GM19438 (cell line): ENCODE measurements at regions not wholly inside any gene's neighbourhood (a gene's known extent, or its start where the extent isn't known, plus 50 kb on each side); places are given as distances from the start of the nearest gene placed in this dataset.
A peak's percentile ranks its signal among the peaks of the same experiment; 100 is the strongest.
"Not testable (repeated sequence)": the region's sequence is repeated elsewhere in the genome, so short reads cannot be mapped to it uniquely, and the experiment has no call there.

Source experiments
- ATAC-seq: cut with Tn5 transposase; IDR thresholded peaks from one replicate; pipeline ENCODE4 v1.9.1; 2021; ENCODE audit warnings: low read depth; ENCODE audit not compliant: unreplicated experiment

DNA sequence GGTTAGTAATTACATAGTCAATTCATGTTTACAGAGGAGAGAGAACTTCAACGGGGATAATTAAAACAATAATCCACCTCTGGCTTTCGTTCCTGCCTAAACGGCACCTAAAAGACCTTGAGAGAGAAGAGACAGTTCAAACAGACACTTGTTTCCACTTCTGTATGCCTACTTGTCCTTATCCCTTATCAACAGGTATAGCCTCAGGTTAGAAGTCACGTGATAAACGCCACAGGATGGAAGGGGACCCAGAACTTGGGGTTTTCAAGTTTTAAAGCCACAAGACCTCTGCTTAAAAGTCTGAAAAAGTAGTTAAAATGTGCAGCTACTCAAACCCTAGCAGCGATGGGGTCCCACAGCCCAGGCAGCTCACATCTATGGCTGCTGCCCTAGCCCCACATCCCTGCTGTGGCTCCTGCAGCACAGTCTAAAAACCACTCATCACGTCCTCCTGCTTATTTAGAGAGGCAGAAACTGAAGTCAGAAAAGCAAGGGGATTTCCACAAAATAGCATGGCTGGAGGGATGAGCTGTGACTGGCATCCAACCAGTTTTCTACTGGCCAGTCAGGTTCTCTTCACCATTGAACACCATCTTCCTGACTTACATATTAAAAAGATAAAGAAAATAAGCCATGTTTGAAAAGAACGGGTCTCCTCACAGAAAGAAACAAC, 51.2 kb upstream of the SEC16B start:
- no peak for ATAC-seq

- ATAC-seq: no peak
These were observed 52.1 kb upstream of the SEC16B start for GRCh38 chr1:178021950-178022349.

- ATAC-seq: peak; percentile 58
These were observed 53.3 kb upstream of the SEC16B start for GRCh38 chr1:178023181-178023618.

GRCh38 chr1:178024504-178024903, 54.6 kb upstream of the SEC16B start:
- ATAC-seq: no peak

DNA sequence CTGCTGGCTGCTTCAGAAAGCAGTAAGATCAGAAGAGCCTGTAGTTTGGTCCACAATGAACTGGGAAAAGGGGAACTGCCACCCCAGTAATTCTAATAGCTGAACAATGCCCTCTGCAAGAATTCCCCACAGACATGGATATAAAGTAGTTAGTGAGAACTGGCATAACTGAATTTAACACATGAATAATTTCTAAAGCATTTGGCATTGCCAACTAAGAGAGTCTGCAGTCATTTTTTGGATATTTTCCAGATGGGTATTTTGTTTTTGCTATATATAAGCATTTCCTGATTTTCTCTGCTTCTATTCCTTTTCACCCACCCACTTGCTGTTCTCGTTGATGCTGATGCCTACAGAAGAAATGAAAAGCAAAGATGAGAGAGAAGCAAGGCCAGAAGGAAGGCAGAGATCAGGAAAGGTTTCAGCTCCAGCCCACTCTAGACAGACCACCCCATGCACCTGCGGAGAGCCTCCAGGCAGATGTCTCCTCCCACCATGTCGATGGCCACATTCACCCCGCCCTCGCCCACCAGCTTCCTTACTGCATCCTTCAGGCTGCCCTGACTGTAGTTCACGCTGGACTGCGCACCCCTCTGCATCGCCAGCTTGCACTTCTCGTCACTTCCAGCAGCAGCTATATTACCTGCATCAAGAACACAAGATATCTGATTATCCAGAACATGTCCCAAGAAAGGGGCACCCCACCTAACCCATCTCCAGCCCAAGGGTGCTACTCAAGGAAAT, 55.9 kb upstream of the SEC16B start:
- no peak for ATAC-seq

GRCh38 chr1:178028841-178029481, 59.1 kb upstream of the SEC16B start:
- ATAC-seq: no peak

DNA sequence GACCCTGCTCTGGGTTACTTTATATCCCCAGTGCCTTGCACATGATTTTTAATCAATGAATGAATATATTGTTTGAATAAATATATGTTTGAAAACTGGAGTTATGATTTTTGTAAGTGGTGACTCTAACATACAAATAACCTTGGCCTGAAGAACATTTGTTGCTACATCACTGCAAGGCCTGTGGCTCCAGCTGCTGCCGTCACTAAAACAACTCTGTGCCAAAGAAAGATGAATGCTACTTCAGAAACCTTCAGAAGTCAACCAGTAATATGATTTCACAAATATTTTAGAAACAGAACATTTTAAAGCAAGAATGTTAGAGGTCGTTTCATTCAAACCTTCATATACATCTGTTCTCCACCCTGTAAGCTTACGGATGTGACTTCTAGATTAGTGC, 60.6 kb upstream of the SEC16B start:
- ATAC-seq: no peak

GRCh38 chr1:178031856-178032320, 62.0 kb upstream of the RASAL2 start:
- ATAC-seq: peak; percentile 81

DNA sequence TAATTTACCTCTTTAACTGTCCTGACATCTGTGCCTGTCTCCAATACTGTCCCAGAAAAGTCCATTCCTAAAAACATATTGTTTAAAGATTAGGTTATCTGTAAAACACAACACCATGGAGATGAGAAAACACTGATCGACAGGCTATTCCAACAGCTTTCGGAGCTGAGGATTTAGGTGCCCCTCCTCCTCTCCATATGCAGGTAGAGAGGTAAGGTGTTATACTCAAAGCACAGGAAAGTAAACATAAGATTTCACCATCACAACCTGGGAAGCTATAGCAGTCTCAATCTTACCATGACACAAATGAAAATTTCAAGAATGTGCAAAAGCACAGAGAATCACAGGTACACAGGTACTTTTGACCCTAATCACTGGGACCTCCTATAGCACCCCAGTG, 60.9 kb upstream of the RASAL2 start:
- ATAC-seq: no peak

DNA sequence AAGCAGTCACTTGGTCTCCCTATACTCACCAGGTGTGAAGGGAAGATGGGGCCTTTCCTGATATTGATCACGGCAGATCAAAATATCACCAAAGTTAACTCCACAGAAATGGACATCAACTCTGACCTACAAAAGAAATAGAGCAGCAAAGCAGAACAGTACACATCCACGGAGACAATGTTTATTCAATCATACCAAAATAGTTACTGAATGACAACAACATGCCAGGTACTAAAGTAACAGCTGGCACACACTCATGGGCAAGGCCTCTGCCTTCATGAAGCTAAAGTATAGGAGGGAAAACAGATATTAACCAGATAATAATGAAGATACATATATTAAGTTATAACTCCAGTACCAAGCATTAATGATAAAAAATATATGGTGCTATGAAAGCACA, 59.2 kb upstream of the RASAL2 start:
- no peak for ATAC-seq

- no peak for ATAC-seq
These were observed 57.8 kb upstream of the RASAL2 start for GRCh38 chr1:178036090-178036489.

- peak; percentile 78 for ATAC-seq
These were observed 56.2 kb upstream of the RASAL2 start for GRCh38 chr1:178037510-178038253.

DNA sequence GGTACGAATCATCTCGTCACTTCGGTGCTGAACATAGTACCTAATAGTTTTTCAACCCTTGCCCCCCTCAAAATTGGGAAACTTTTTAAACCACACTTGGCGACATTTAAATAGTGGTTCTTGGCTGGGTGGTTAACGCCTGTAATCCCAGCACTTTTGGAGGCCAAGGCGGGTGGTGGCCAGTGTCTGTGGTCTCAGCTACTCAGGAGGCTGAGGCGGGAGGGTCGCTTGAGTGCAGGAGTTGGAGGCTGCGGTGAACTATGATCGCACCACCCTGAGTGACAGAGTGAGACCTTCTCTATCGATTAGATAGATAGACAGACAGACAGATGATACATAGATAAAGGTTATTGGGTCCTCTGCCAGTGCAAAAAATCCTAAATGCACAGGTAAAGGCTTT, 55.5 kb upstream of the RASAL2 start:
- no peak for ATAC-seq

DNA sequence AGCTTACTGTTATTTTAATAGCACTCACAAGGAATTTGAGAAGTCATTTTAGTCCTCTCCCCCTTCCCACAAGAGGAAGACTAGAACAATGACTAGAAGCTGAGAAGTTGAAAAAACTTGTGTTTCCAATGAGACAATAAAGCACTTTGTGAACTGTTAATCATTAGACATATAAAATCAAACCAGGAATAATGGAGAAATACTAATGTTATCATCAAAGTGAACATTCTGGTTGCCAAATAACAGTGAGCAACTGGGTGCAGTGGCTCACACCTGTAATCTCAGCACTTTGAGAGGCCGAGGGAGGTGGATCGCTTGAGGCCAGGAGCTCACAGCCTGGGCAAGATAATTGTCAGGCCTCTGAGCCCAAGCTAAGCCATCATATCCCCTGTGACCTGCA, 54.0 kb upstream of the RASAL2 start:
- no peak for ATAC-seq

DNA sequence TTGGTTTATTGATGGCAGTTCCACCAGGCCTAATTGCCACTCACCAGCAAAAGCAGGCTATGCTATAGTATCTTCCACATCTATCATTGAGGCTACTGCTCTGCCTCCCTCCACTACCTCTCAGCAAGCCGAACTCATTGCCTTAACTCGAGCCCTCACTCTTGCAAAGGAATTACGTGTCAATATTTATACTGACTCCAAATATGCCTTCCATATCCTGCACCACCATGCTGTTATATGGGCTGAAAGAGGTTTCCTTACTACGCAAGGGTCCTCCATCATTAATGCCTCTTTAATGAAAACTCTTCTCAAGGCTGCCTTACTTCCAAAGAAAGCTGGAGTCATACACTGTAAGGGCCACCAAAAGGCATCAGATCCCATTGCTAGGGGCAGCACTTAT, 50.0 kb upstream of the RASAL2 start:
- ATAC-seq: not testable (repeated sequence)
